PC-9 (cell line): ENCODE measurements at regions not wholly inside any gene's neighbourhood (a gene's known extent, or its start where the extent isn't known, plus 50 kb on each side); places are given as distances from the start of the nearest gene placed in this dataset.

Experiments
- CTCF ChIP-seq: fragments of 200-600 bp; sonication (generic); conservative IDR thresholded peaks from 2 replicates; pipeline ENCODE4 v1.6.1; 2017; ENCODE audit warnings: mixed run types, antibody characterized with exemption, mild to moderate bottlenecking, moderate library complexity
- EZH2 ChIP-seq: fragments of 200-600 bp; sonication (generic); IDR thresholded peaks from 2 replicates; pipeline ENCODE4 v1.8.0; 2017; ENCODE audit warnings: antibody characterized with exemption, low read depth

GRCh38 chr12:17204289-17205054 is 598.5 kb upstream of the LMO3 start:
- TF ChIP-seq EZH2 (no peak), CTCF (no peak)
